ENCODE measurements at regions not wholly inside any gene's neighbourhood (a gene's known extent, or its start where the extent isn't known, plus 50 kb on each side); places are given as distances from the start of the nearest gene placed in this dataset.

DNA sequence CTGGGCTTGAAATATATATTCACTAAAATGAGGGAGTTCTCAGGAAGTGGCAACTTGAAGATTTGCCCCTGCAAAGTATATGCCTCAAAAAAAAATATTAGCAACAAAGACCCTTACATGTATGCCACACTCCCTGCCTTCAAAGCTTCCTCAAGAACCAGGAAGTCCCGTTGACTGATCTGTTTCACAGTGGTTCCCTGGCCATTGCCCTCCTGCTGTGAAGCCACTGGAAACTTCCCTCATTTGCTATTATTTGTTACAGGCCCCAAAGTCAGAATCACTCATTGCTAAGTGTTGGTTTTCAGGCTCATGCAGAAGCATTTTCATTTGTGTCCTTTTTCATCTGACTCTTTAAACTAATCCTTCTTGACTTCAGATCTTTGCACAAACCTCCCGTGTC, 421.5 kb downstream of the ZNF521 start:
- H3K36me3 ChIP-seq (ENCODE audit: low read depth, missing control alignments), result no peaks in the 10 kb centered on the region
- no peaks in the 10 kb centered on the region for H3K4me1 ChIP-seq
- TF ChIP-seq, protein P1, sequence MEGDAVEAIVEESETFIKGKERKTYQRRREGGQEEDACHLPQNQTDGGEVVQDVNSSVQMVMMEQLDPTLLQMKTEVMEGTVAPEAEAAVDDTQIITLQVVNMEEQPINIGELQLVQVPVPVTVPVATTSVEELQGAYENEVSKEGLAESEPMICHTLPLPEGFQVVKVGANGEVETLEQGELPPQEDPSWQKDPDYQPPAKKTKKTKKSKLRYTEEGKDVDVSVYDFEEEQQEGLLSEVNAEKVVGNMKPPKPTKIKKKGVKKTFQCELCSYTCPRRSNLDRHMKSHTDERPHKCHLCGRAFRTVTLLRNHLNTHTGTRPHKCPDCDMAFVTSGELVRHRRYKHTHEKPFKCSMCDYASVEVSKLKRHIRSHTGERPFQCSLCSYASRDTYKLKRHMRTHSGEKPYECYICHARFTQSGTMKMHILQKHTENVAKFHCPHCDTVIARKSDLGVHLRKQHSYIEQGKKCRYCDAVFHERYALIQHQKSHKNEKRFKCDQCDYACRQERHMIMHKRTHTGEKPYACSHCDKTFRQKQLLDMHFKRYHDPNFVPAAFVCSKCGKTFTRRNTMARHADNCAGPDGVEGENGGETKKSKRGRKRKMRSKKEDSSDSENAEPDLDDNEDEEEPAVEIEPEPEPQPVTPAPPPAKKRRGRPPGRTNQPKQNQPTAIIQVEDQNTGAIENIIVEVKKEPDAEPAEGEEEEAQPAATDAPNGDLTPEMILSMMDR (IDR thresholded peaks at IDR 0.05), result no peak
- TF ChIP-seq POLR2A (IDR thresholded peaks at IDR 0.05), result no peak
- H3K9me3 ChIP-seq, result no peaks in the 10 kb centered on the region
- H3K27me3 ChIP-seq, result no peaks in the 10 kb centered on the region
- DNase-seq, result no peak
- 88 to 98% methylated on average over 2 of the region's 2 CpGs for WGBS, 2 donors
- H3K4me3 ChIP-seq, result no peak overlapping the region
- intact Hi-C loops (cut with DNase I; ENCODE audit: low total_unique reads), result no loop called here
- H3K27ac ChIP-seq, result no peak overlapping the region

DNA sequence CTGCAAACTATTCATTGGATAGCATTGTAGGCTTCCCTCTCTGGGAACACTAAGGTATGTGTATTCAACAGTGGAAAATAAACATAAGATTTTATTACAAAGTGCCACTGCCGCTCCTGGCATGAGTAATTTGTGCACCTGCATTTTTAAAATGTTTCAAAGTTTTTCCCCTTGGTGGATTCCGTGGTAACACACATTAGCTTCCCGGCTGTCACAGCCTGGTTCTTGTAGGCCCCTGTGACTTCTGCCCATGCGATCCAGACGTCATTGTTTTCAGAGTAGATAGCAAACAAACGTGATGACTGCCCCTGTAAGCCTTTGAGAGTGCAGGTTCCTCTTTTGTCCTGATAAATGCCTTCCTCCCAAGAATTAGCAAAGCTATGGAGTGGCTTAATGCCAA, 421.0 kb downstream of the ZNF521 start:
- Histone ChIP-seq H3K4me3 (no peak overlapping the region), H3K4me1 (no peaks in the 10 kb centered on the region), H3K9me3 (no peaks in the 10 kb centered on the region), H3K27ac (no peak overlapping the region), H3K36me3 (ENCODE audit: low read depth, missing control alignments) (no peaks in the 10 kb centered on the region), H3K27me3 (no peaks in the 10 kb centered on the region)
- intact Hi-C loops (cut with DNase I; ENCODE audit: low total_unique reads), result no loop called here
- TF ChIP-seq POLR2A (IDR thresholded peaks at IDR 0.05), result no peak
- TF ChIP-seq, protein P1 (IDR thresholded peaks at IDR 0.05), result no peak
- no peak for DNase-seq
- 77 to 85% methylated on average over 6 of the region's 6 CpGs for WGBS, 2 donors

DNA sequence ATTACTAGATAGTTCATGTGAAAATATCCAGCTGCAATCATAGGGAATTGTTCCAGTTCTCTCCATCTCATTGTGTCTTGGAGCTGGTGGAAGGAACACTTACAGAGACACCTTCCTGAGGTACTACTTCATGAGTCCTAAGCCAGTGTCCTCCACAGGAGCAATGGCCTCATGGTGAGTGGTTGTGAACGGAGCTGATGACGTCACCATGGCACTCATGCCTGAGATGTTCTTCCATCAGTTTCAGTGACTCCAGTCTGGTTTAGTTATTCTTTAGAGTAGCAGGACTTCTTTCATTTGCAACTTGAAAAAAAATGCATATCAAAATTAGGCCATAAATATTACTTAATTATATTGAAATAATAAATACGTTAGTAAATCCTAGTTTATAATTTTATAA, 418.6 kb downstream of the ZNF521 start:
- TF ChIP-seq, protein P1 (IDR thresholded peaks at IDR 0.05), result no peak
- TF ChIP-seq POLR2A (IDR thresholded peaks at IDR 0.05), result no peak
- Histone ChIP-seq H3K27me3 (no peaks in the 10 kb centered on the region), H3K27ac (no peak overlapping the region), H3K9me3 (no peaks in the 10 kb centered on the region), H3K4me3 (no peak overlapping the region), H3K36me3 (ENCODE audit: low read depth, missing control alignments) (no peaks in the 10 kb centered on the region), H3K4me1 (no peaks in the 10 kb centered on the region)
- 96 to 99% methylated on average over 3 of the region's 3 CpGs for WGBS, 2 donors
- DNase-seq, result no peak
- intact Hi-C loops (cut with DNase I; ENCODE audit: low total_unique reads), result no loop called here

DNA sequence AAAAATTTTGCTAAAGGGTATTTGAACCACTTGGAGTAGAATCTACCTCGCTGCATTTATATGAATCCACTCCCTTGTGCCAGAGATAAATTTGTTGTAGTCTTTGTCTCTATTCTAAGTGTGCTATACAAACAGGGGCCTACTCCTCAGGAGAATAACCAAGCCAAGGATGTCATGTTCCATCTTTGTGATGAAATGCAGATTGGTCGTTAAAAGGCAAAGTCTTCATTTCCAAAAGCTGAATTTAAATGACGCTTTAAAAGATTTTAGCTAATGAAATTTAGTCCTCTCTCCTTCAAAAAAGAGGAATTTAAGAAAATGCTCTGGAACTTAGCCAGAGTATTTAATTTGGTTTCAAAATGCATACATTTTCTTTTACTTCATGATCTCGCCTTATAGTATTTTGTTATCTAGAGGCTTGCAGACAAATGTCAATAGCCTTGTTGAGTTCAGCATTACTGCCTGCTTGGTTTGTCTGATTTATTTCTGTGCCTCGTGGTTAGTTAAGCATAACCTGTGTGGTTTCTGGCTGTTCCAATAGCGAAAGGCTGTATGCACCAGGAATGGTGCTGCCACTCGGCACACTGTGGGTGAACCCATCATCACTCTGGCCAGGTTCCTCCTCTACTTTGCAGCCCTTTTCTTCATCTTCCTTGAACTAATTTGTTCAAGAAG, 417.6 kb downstream of the ZNF521 start:
- no peak for TF ChIP-seq POLR2A (IDR thresholded peaks at IDR 0.05)
- TF ChIP-seq, protein P1 (IDR thresholded peaks at IDR 0.05), result no peak
- DNase-seq, result no peak
- 93 to 94% methylated on average over 7 of the region's 7 CpGs for WGBS, 2 donors
- Histone ChIP-seq H3K27ac (no peak overlapping the region), H3K36me3 (ENCODE audit: low read depth, missing control alignments) (no peaks in the 10 kb centered on the region), H3K27me3 (no peaks in the 10 kb centered on the region), H3K9me3 (no peaks in the 10 kb centered on the region), H3K4me3 (no peak overlapping the region), H3K4me1 (no peaks in the 10 kb centered on the region)
- intact Hi-C loops (cut with DNase I; ENCODE audit: low total_unique reads), result no loop called here

DNA sequence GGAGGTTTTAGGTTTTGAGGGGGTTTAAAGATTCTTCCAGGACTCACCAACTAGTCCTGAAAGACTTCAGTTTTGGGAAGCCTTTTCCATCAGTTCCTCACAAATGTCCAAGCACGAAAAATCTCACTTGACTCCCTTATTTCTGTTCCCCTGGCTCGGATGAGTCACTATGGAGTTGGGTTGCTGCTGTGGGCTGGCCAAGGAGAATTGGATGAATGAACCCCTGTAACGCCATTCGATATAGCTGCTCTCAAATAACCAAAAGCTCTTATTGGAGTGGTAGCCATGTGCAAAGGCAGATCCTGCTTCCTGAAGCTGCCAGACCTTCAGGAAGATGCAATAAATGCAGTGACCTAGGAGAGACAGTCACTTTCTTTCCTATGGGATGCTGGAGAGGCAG, 417.0 kb downstream of the ZNF521 start:
- Histone ChIP-seq H3K4me1 (no peaks in the 10 kb centered on the region), H3K9me3 (no peaks in the 10 kb centered on the region), H3K4me3 (no peak overlapping the region), H3K36me3 (ENCODE audit: low read depth, missing control alignments) (no peaks in the 10 kb centered on the region), H3K27ac (no peak overlapping the region), H3K27me3 (no peaks in the 10 kb centered on the region)
- WGBS, 2 donors, result 82 to 95% methylated on average over 4 of the region's 4 CpGs
- intact Hi-C loops (cut with DNase I; ENCODE audit: low total_unique reads), result no loop called here
- no peak for DNase-seq
- no peak for TF ChIP-seq POLR2A (IDR thresholded peaks at IDR 0.05)
- TF ChIP-seq, protein P1 (IDR thresholded peaks at IDR 0.05), result no peak

Measured in testis (tissue), 2 donors.